ENCODE measurements at regions not wholly inside any gene's neighbourhood (a gene's known extent, or its start where the extent isn't known, plus 50 kb on each side); places are given as distances from the start of the nearest gene placed in this dataset.

DNA sequence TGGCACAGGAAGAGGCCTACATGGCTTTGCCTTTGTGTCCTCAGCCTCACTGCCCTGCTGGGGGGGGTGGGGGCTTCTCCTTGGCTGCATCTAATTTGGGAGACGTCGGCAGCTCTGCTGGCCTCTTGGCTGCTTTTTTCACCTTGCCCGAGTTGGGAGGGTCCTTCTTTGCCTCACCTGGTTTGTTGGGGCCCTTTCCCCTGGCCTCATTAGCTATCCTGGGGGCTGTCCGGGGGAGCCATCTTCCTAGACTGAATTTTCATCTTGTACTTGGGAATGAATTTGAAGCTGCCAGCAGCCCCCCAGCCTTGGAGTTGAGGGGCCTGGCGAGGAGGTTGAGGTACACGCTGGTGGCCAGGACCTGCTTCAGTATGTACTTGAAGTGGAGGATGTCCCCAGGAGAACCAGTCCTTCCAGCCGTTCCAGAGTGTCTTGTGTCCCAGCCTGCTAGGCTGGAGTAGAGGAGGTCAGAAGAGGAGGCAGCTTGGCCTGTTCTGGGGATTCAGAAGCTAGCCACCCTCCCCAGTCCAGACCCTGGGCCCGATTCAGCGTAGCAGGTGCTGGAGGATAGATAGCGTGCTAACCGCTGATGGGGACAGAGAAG lies 70.7 kb upstream of the VASH1 start (continued):
- no peak for TF ChIP-seq GATA2 (CRISPR knock-in tag; IDR thresholded peaks at IDR 0.05)

DNA sequence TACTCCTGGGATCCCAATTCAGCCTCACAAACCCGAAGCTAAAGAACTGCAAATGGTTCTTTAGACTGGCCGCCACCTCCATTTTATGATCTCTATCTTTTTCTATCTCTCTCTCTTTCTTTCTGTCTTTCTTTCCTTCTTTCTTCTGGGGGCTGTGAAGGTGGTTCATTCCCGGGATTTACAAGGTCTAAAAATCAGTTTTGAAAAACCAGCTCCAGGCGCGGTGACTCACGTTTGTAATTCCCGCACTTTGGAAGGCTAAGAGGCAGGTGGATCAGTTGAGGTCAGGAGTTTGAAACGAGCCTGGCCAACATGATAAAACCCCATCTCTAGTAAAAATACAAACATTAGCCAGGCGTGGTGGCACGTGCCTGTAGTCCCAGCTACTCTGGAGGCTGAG lies 67.2 kb upstream of the VASH1 start:
- WGBS (ENCODE audit: low lambda C conversion rate) = 32% methylated on average over 10 of the region's 10 CpGs
- no peaks in the 10 kb centered on the region for H3K36me3 ChIP-seq (replicated peaks in 1 of 2; ENCODE audit: control insufficient read depth in 1 of 2, insufficient read depth in 2 of 2, low read length in 1 of 2)
- TF ChIP-seq, protein P1, sequence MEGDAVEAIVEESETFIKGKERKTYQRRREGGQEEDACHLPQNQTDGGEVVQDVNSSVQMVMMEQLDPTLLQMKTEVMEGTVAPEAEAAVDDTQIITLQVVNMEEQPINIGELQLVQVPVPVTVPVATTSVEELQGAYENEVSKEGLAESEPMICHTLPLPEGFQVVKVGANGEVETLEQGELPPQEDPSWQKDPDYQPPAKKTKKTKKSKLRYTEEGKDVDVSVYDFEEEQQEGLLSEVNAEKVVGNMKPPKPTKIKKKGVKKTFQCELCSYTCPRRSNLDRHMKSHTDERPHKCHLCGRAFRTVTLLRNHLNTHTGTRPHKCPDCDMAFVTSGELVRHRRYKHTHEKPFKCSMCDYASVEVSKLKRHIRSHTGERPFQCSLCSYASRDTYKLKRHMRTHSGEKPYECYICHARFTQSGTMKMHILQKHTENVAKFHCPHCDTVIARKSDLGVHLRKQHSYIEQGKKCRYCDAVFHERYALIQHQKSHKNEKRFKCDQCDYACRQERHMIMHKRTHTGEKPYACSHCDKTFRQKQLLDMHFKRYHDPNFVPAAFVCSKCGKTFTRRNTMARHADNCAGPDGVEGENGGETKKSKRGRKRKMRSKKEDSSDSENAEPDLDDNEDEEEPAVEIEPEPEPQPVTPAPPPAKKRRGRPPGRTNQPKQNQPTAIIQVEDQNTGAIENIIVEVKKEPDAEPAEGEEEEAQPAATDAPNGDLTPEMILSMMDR (IDR thresholded peaks at IDR 0.05) = no peak
- TF ChIP-seq, protein P2, sequence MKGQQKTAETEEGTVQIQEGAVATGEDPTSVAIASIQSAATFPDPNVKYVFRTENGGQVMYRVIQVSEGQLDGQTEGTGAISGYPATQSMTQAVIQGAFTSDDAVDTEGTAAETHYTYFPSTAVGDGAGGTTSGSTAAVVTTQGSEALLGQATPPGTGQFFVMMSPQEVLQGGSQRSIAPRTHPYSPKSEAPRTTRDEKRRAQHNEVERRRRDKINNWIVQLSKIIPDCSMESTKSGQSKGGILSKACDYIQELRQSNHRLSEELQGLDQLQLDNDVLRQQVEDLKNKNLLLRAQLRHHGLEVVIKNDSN (IDR thresholded peaks at IDR 0.05; ENCODE audit: borderline replicate concordance, low read depth) = no peak
- TF ChIP-seq POLR2AphosphoS5 (IDR thresholded peaks at IDR 0.05; ENCODE audit: low read depth, low read length) = no peak
- no peak for TF ChIP-seq FOXJ3 (CRISPR knock-in tag; IDR thresholded peaks at IDR 0.05)
- TF ChIP-seq SIN3A (IDR thresholded peaks at IDR 0.05; ENCODE audit: borderline replicate concordance, low read depth, low read length) = no peak
- TF ChIP-seq, protein P3, sequence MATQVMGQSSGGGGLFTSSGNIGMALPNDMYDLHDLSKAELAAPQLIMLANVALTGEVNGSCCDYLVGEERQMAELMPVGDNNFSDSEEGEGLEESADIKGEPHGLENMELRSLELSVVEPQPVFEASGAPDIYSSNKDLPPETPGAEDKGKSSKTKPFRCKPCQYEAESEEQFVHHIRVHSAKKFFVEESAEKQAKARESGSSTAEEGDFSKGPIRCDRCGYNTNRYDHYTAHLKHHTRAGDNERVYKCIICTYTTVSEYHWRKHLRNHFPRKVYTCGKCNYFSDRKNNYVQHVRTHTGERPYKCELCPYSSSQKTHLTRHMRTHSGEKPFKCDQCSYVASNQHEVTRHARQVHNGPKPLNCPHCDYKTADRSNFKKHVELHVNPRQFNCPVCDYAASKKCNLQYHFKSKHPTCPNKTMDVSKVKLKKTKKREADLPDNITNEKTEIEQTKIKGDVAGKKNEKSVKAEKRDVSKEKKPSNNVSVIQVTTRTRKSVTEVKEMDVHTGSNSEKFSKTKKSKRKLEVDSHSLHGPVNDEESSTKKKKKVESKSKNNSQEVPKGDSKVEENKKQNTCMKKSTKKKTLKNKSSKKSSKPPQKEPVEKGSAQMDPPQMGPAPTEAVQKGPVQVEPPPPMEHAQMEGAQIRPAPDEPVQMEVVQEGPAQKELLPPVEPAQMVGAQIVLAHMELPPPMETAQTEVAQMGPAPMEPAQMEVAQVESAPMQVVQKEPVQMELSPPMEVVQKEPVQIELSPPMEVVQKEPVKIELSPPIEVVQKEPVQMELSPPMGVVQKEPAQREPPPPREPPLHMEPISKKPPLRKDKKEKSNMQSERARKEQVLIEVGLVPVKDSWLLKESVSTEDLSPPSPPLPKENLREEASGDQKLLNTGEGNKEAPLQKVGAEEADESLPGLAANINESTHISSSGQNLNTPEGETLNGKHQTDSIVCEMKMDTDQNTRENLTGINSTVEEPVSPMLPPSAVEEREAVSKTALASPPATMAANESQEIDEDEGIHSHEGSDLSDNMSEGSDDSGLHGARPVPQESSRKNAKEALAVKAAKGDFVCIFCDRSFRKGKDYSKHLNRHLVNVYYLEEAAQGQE (IDR thresholded peaks at IDR 0.05; ENCODE audit: low read depth, low read length) = no peak
- no peak for TF ChIP-seq JUND (IDR thresholded peaks at IDR 0.05)
- TF ChIP-seq FOSL2 (IDR thresholded peaks at IDR 0.05; ENCODE audit: borderline replicate concordance, low read depth) = no peak
- no peak for TF ChIP-seq MEF2A (IDR thresholded peaks at IDR 0.05; ENCODE audit: borderline replicate concordance, low read depth)
- TF ChIP-seq FOXM1 (IDR thresholded peaks at IDR 0.05; ENCODE audit: low read depth) = no peak
- no peak for DNase-seq
- no peak overlapping the region for H3K27ac ChIP-seq (ENCODE audit: low read depth in 2 of 2, low read length in 1 of 2)
- H3K4me1 ChIP-seq (ENCODE audit: control insufficient read depth in 1 of 2, insufficient read depth in 2 of 2, low read depth in 1 of 2, low read length in 1 of 2) = peaks cover 0 to 3% of the 10 kb centered on the region in 2 experiments; a peak in 1 of 4 replicates
- H3K9me3 ChIP-seq = no peaks in the 10 kb centered on the region
- H3F3A ChIP-seq (replicated peaks; ENCODE audit: insufficient read depth) = no peaks in the 10 kb centered on the region
- no peak overlapping the region for H3K4me3 ChIP-seq (ENCODE audit: low read depth in 2 of 2, low read length in 1 of 2)
- ChIA-PET CTCF (interaction anchor here (3.0 kb wide), 1 partner anchor 16 kb away, joined by 16 read pairs; no protein-coding TSS in a partner anchor), POLR2A (no interaction called here)
- no peaks in the 10 kb centered on the region for H4K20me1 ChIP-seq (ENCODE audit: insufficient read depth)
- H2AFZ ChIP-seq (ENCODE audit: low read depth) = no peak overlapping the region
- H3K9ac ChIP-seq = no peak overlapping the region
- no peaks in the 10 kb centered on the region for H3K9me2 ChIP-seq
- no peaks in the 10 kb centered on the region for H3K79me2 ChIP-seq (ENCODE audit: insufficient read depth)
- no peak overlapping the region for H3K4me2 ChIP-seq
- no peaks in the 10 kb centered on the region for H3K27me3 ChIP-seq (ENCODE audit: insufficient read depth)
